Neural progenitor cell (in vitro differentiated cells): ENCODE measurements at regions not wholly inside any gene's neighbourhood (a gene's known extent, or its start where the extent isn't known, plus 50 kb on each side); places are given as distances from the start of the nearest gene placed in this dataset.
"Not testable (repeated sequence)": the region's sequence is repeated elsewhere in the genome, so short reads cannot be mapped to it uniquely, and the experiment has no call there.

Experiments used
- EZH2 ChIP-seq: fragments of 200-600 bp; sonication (generic); IDR thresholded peaks from 2 replicates; pipeline ENCODE4 v1.6.1; 2017; ENCODE audit warnings: antibody characterized with exemption, mild to moderate bottlenecking, moderate library complexity
- EZH2phosphoT487 ChIP-seq: fragments of 200-600 bp; sonication (generic); IDR thresholded peaks from 2 replicates; pipeline ENCODE4 v1.6.1; 2017; ENCODE audit warnings: antibody characterized with exemption
- TF ChIP-seq, protein P1 (sequence below): fragments of 200-600 bp; sonication (generic); IDR thresholded peaks from 2 replicates; pipeline ENCODE4 v1.5.1; 2017; ENCODE audit warnings: antibody characterized with exemption, mild to moderate bottlenecking

DNA sequence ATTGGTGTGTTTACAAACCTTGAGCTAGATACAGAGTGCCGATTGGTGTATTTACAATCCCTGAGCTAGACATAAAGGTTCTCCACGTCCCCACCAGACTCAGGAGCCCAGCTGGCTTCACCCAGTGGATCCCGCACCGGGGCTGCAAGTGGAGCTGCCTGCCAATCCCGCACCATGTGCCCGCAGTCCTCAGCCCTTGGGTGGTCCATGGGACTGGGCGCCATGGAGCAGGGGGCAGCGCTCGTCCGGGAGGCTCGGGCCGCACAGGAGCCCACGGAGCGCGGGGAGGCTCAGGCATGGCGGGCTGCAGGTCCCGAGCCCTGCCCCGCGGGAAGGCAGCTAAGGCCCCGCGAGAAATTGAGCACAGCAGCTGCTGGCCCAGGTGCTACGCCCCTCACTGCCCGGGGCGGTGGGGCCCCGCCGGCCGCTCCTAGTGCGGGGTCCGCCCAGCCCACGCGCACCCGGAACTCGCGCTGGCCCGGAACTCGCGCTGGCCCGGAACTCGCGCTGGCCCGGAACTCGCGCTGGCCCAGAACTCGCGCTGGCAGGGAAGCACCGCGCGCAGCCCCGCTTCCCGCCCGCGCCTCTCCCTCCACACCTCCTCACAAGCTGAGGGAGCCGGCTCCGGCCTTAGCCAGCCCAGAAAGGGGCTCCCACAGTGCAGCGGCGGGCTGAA is 342.2 kb downstream of the RFPL4B start:
- TF ChIP-seq, protein P1, sequence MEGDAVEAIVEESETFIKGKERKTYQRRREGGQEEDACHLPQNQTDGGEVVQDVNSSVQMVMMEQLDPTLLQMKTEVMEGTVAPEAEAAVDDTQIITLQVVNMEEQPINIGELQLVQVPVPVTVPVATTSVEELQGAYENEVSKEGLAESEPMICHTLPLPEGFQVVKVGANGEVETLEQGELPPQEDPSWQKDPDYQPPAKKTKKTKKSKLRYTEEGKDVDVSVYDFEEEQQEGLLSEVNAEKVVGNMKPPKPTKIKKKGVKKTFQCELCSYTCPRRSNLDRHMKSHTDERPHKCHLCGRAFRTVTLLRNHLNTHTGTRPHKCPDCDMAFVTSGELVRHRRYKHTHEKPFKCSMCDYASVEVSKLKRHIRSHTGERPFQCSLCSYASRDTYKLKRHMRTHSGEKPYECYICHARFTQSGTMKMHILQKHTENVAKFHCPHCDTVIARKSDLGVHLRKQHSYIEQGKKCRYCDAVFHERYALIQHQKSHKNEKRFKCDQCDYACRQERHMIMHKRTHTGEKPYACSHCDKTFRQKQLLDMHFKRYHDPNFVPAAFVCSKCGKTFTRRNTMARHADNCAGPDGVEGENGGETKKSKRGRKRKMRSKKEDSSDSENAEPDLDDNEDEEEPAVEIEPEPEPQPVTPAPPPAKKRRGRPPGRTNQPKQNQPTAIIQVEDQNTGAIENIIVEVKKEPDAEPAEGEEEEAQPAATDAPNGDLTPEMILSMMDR = not testable (repeated sequence)
- not testable (repeated sequence) for TF ChIP-seq EZH2, EZH2phosphoT487
